ENCODE measurements at regions not wholly inside any gene's neighbourhood (a gene's known extent, or its start where the extent isn't known, plus 50 kb on each side); places are given as distances from the start of the nearest gene placed in this dataset.

DNA sequence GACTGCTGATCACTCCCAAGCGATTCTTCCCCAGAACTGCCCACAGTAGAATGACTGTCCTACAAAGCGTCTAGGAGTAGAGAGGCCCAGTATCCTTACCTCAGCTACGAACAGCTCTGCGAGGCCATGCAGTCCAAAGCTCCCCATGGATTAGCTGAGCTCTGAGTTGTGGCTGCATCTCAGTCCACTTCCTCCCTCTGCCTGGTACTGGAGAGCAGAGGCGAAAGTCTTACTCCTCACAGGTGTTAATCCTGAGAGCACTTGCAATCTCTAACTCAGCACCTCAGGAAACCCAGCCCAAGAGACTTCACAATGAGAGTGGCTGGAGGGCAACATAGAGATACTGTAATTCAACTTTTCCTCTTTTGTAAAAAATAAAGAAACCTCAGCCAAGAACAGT, 493.1 kb downstream of the BCAT1 start:
- H3K9me3 ChIP-seq, result no peaks in the 10 kb centered on the region
- H3K36me3 ChIP-seq, result no peaks in the 10 kb centered on the region
- no peaks in the 10 kb centered on the region for H3K4me1 ChIP-seq
- intact Hi-C loops (cut with DNase I), result no loop called here
- TF ChIP-seq, protein P1, sequence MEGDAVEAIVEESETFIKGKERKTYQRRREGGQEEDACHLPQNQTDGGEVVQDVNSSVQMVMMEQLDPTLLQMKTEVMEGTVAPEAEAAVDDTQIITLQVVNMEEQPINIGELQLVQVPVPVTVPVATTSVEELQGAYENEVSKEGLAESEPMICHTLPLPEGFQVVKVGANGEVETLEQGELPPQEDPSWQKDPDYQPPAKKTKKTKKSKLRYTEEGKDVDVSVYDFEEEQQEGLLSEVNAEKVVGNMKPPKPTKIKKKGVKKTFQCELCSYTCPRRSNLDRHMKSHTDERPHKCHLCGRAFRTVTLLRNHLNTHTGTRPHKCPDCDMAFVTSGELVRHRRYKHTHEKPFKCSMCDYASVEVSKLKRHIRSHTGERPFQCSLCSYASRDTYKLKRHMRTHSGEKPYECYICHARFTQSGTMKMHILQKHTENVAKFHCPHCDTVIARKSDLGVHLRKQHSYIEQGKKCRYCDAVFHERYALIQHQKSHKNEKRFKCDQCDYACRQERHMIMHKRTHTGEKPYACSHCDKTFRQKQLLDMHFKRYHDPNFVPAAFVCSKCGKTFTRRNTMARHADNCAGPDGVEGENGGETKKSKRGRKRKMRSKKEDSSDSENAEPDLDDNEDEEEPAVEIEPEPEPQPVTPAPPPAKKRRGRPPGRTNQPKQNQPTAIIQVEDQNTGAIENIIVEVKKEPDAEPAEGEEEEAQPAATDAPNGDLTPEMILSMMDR (IDR thresholded peaks at IDR 0.05), result no peak
- no peak overlapping the region for H3K27ac ChIP-seq
- no peak overlapping the region for H3K4me3 ChIP-seq
- no peaks in the 10 kb centered on the region for H3K27me3 ChIP-seq (ENCODE audit: low read depth)
- no peak for DNase-seq
- no peak for ATAC-seq

GRCh38 chr12:24447678-24448077, 498.2 kb upstream of the SOX5 start:
- H3K36me3 ChIP-seq, result no peaks in the 10 kb centered on the region
- H3K4me3 ChIP-seq, result no peak overlapping the region
- intact Hi-C loops (cut with DNase I), result no loop called here
- H3K4me1 ChIP-seq, result no peaks in the 10 kb centered on the region
- DNase-seq (no peak), ATAC-seq (no peak)
- no peaks in the 10 kb centered on the region for H3K27me3 ChIP-seq (ENCODE audit: low read depth)
- H3K27ac ChIP-seq, result no peak overlapping the region
- H3K9me3 ChIP-seq, result no peaks in the 10 kb centered on the region
- TF ChIP-seq, protein P1 (IDR thresholded peaks at IDR 0.05), result no peak

DNA sequence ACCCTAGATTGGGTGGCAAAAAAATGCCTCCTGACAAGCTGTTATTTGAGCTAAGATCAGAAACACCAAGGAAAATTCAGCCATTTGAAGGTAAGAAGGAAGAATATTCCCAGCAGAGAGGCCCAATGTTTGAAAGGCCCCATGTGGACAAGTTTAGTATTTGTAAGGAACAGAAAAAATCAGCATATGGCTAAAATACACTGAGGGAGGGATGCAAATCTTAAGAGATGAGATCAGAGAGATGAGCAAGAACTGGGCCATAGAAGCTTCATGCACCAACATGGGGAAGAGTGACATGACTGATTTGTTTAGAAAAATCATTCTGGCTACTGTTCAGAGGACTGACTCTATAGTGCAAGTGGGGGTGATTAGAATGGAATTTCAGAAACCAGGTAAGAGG, 496.8 kb upstream of the SOX5 start:
- H3K27me3 ChIP-seq (ENCODE audit: low read depth), result no peaks in the 10 kb centered on the region
- no peaks in the 10 kb centered on the region for H3K36me3 ChIP-seq
- H3K4me3 ChIP-seq, result no peak overlapping the region
- TF ChIP-seq, protein P1 (IDR thresholded peaks at IDR 0.05), result no peak
- intact Hi-C loops (cut with DNase I), result no loop called here
- DNase-seq (no peak), ATAC-seq (no peak)
- H3K9me3 ChIP-seq, result no peaks in the 10 kb centered on the region
- no peaks in the 10 kb centered on the region for H3K4me1 ChIP-seq
- no peak overlapping the region for H3K27ac ChIP-seq

- no peaks in the 10 kb centered on the region for H3K4me1 ChIP-seq
- no peak overlapping the region for H3K27ac ChIP-seq
- H3K9me3 ChIP-seq, result no peaks in the 10 kb centered on the region
- H3K4me3 ChIP-seq, result no peak overlapping the region
- H3K36me3 ChIP-seq, result no peaks in the 10 kb centered on the region
- ATAC-seq (no peak), DNase-seq (no peak)
- H3K27me3 ChIP-seq (ENCODE audit: low read depth), result no peaks in the 10 kb centered on the region
- intact Hi-C loops (cut with DNase I), result no loop called here
- TF ChIP-seq, protein P1 (IDR thresholded peaks at IDR 0.05), result no peak
These were observed 495.2 kb upstream of the SOX5 start for GRCh38 chr12:24444634-24445033.

- H3K4me1 ChIP-seq, result no peaks in the 10 kb centered on the region
- no peak overlapping the region for H3K4me3 ChIP-seq
- no peak for ATAC-seq
- no peak for DNase-seq
- no peaks in the 10 kb centered on the region for H3K27me3 ChIP-seq (ENCODE audit: low read depth)
- H3K9me3 ChIP-seq, result no peaks in the 10 kb centered on the region
- TF ChIP-seq, protein P1 (IDR thresholded peaks at IDR 0.05), result no peak
- intact Hi-C loops (cut with DNase I), result no loop called here
- H3K36me3 ChIP-seq, result no peaks in the 10 kb centered on the region
- H3K27ac ChIP-seq, result no peak overlapping the region
These were observed 492.0 kb upstream of the SOX5 start for GRCh38 chr12:24441458-24441857.

DNA sequence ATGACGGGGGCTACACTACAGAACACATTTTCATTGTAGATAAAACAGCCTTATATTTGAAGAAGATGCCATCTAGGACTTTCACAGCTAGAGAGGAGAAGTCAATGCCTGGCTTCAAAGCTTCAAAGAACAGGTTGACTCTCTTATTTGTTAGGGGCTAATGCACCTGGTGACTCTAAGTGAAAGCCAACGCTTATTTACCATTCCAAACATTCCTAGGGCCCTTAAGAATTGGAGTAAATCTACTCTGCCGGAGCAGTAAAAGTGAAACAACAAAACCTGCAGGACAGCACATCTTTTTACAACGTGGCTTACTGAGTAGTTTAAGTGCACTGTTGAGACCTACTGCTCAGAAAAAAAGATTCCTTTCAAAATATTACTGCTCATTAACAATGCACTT, 487.2 kb upstream of the SOX5 start:
- ATAC-seq (peak in 1 of 2 donors; percentile 19), DNase-seq (no peak)
- no peak overlapping the region for H3K27ac ChIP-seq
- no peaks in the 10 kb centered on the region for H3K27me3 ChIP-seq (ENCODE audit: low read depth)
- no peaks in the 10 kb centered on the region for H3K4me1 ChIP-seq
- H3K4me3 ChIP-seq, result no peak overlapping the region
- intact Hi-C loops (cut with DNase I), result no loop called here
- no peaks in the 10 kb centered on the region for H3K9me3 ChIP-seq
- TF ChIP-seq, protein P1 (IDR thresholded peaks at IDR 0.05), result no peak
- H3K36me3 ChIP-seq, result no peaks in the 10 kb centered on the region

Data from lower lobe of right lung (tissue), 2 donors.